ENCODE measurements at regions not wholly inside any gene's neighbourhood (a gene's known extent, or its start where the extent isn't known, plus 50 kb on each side); places are given as distances from the start of the nearest gene placed in this dataset.

DNA sequence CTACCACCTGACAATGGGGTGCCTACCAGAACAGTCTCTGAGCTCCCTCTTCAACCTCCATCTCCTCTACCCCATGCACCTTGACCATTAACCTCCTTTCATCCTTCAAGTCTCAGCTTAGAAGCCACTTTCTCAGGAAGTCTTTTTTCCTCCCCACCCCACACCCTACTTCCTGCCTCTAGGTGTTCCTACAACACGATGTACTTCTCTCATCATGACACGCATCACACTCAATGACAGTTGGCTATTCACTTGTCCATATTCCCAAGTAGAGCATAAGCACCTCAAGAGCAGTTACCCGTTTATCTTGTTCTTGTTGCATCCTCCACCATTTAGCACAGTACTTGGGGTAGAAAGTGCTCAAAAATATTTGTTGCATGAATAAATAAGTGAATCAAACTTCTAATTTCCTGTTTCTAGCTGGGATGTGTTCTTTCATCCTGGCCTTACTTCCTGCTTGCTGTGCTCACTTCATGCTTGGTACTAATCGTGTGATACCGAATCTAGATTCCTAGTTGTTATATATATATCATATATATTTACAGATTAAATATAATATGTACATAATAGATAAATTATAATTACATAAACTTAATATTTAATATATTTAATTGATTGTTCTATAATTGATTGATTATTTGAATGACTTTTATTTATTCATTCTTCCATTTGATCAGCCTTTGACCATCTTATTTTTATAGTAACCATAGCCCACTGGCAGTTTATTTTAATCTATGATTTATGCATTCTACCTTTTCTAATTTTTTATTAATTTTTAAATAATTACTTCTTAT, 177.5 kb upstream of the TMEM45B start:
- in situ Hi-C loops (cut with MboI; ENCODE audit: low sequenced_read_pairs), result no loop called here
- H2AK5ac ChIP-seq (ENCODE audit: low read depth, low read length), result peak overlapping the region; percentile 77

More for the DNA sequence above, 177.5 kb upstream of the TMEM45B start:
- ATAC-seq (ENCODE audit: low read depth), result no peak
- no peak for DNase-seq
- peak overlapping the region; percentile 96 for H2BK20ac ChIP-seq (ENCODE audit: low read depth, low read length)
- no peaks in the 10 kb centered on the region for H3K27me3 ChIP-seq (ENCODE audit: control insufficient read depth, insufficient read depth, low read length)
- BruUV-seq (replicated peaks), result no TSS peak
- peak overlapping the region; percentile 83 for H2BK120ac ChIP-seq (ENCODE audit: low read depth, low read length)
- H3K18ac ChIP-seq (ENCODE audit: low read depth, low read length), result peak overlapping the region; percentile 74; the same call in 1 of the 2 replicates
- no peak overlapping the region for H3K56ac ChIP-seq (ENCODE audit: extremely low read depth, insufficient read depth, low read length)
- no peak overlapping the region for H3K4me3 ChIP-seq (ENCODE audit: insufficient read depth, low read depth, low read length)
- peaks cover 14% of the 10 kb centered on the region for H3K4me1 ChIP-seq (ENCODE audit: control insufficient read depth, insufficient read depth, low read length)
- no peak overlapping the region for H3K4me2 ChIP-seq (ENCODE audit: low read depth, low read length)
- no peaks in the 10 kb centered on the region for H3K79me1 ChIP-seq (ENCODE audit: low read depth in 1 of 2, low read length in 2 of 2)
- 86% methylated on average over 2 of the region's 5 CpGs; no CpG with 5 or more reads in 1 of the 2 experiments for WGBS, 2 experiments (ENCODE audit: extremely low coverage in 2 of 2, insufficient read length in 1 of 2)
- CTCF ChIA-PET, result no interaction called here
- H3K9ac ChIP-seq (ENCODE audit: low read depth, low read length), result no peak overlapping the region
- no peak overlapping the region for H2AK9ac ChIP-seq (replicated peaks; ENCODE audit: low read depth, low read length, poor library complexity)
- no peak overlapping the region for H2AFZ ChIP-seq (replicated peaks; ENCODE audit: low read length, poor library complexity)
- no peak overlapping the region for H3K23ac ChIP-seq (ENCODE audit: low read depth, low read length)
- H4K8ac ChIP-seq (ENCODE audit: low read depth in 2 of 2, low read length in 2 of 2), result peak overlapping the region; percentile 54 to 61; a peak in 2 of 4 replicates
- peaks cover 12% of the 10 kb centered on the region for H3K9me1 ChIP-seq (ENCODE audit: insufficient read depth, low read length)
- H3K4ac ChIP-seq (ENCODE audit: low read depth, low read length), result peak overlapping the region; percentile 67
- H4K20me1 ChIP-seq (ENCODE audit: insufficient read depth, low read length), result no peaks in the 10 kb centered on the region
- no peak for TF ChIP-seq RFX5 (IDR thresholded peaks at IDR 0.05; ENCODE audit: low read depth, low read length)
- TF ChIP-seq MAZ (IDR thresholded peaks at IDR 0.05; ENCODE audit: borderline replicate concordance, low read depth, low read length), result no peak
- H3K14ac ChIP-seq (replicated peaks; ENCODE audit: low read depth, low read length), result peak overlapping the region; percentile 73
- dilution Hi-C loops (cut with HindIII; ENCODE audit: low sequenced_read_pairs, unreplicated experiment), result no loop called here
- H4K5ac ChIP-seq (ENCODE audit: low read depth, low read length), result peak overlapping the region; percentile 53; the same call in 1 of the 2 replicates
- intact Hi-C loops (cut with micrococcal nuclease), result no loop called here
- POLR2A ChIA-PET (ENCODE audit: unreplicated experiment), result no interaction called here
- H3K9me3 ChIP-seq (ENCODE audit: control insufficient read depth, insufficient read depth, low read length), result no peaks in the 10 kb centered on the region
- peak overlapping the region; percentile 74 for H4K91ac ChIP-seq (ENCODE audit: insufficient read depth, low read depth, low read length)
- H2BK5ac ChIP-seq (ENCODE audit: low read depth, low read length, poor library complexity, severe bottlenecking), result peak overlapping the region; percentile 69
- H3K27ac ChIP-seq (ENCODE audit: insufficient read depth, low read length), result no peak overlapping the region
- H2BK15ac ChIP-seq (ENCODE audit: low read depth, low read length), result peak overlapping the region; percentile 52; the same call in 2 of the 3 replicates
- no peaks in the 10 kb centered on the region for H3K36me3 ChIP-seq (ENCODE audit: control insufficient read depth, insufficient read depth, low read length)

Data from IMR-90 (cell line).